ENCODE measurements at regions not wholly inside any gene's neighbourhood (a gene's known extent, or its start where the extent isn't known, plus 50 kb on each side); places are given as distances from the start of the nearest gene placed in this dataset.

DNA sequence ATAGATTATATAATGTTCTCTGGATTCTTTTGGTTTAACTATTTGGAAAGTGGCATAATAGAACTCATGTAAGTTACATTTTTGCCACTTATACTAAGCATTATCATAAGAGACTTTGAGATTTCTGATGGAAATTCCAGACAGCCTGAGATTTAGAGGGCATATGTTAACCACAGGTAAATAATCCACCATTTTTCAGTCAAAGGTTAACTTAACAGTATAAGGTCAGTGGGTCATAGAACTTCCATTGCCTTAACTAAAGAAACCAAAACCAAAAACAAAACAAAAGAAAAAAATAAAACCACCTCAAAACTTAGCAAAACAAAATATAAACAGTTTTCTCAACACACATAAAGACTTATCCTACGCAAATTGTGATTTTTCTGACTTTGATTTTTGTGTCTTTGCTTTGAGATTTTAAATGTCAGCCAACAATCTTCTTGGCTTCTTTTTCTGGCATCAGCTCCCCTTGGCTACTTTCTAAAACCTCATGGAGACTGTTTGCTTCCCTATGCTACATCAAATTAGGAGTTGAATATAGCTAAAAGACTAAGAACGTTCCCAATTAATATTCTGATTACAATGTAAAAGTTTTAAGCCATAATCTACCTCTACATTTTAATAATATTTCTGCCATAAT, 430.1 kb upstream of the DAB2 start:
- no peak overlapping the region for H3K56ac ChIP-seq (ENCODE audit: insufficient read length, low read depth, low read length)
- H4K20me1 ChIP-seq (ENCODE audit: control insufficient read depth, insufficient read depth, insufficient read length): no peaks in the 10 kb centered on the region
- WGBS (ENCODE audit: extremely low coverage, insufficient read length, low lambda C conversion rate): no CpG with 5 or more reads among the region's 2 CpGs
- no peaks in the 10 kb centered on the region for H3K23me2 ChIP-seq (ENCODE audit: insufficient read length, low read depth, low read length, poor library complexity, severe bottlenecking)
- H4K5ac ChIP-seq (ENCODE audit: insufficient read length, low read depth, low read length): no peak overlapping the region
- Mint-ChIP-seq H3K27me3 (ENCODE audit: low read depth) (no peaks in the 10 kb centered on the region), H3K9me3 (no peaks in the 10 kb centered on the region), H3K36me3 (ENCODE audit: insufficient read depth in 1 of 3, low read depth in 3 of 3) (no peaks in the 10 kb centered on the region), H3K4me3 (no peak overlapping the region), H3K4me1 (no peaks in the 10 kb centered on the region), H3K27ac (no peak overlapping the region)
- H3T11ph ChIP-seq (ENCODE audit: low read length): no peak overlapping the region
- H2BK20ac ChIP-seq (ENCODE audit: low read depth, low read length, poor library complexity, severe bottlenecking): no peak overlapping the region
- H3K27me3 ChIP-seq (ENCODE audit: insufficient read depth, low read length): no peaks in the 10 kb centered on the region
- no peak overlapping the region for H3K23ac ChIP-seq (ENCODE audit: insufficient read length, low read depth, low read length)
- no peak overlapping the region for H2BK15ac ChIP-seq (ENCODE audit: low read depth, low read length)
- H3K4ac ChIP-seq (ENCODE audit: low read depth, low read length): no peak overlapping the region
- TF ChIP-seq, protein P1, sequence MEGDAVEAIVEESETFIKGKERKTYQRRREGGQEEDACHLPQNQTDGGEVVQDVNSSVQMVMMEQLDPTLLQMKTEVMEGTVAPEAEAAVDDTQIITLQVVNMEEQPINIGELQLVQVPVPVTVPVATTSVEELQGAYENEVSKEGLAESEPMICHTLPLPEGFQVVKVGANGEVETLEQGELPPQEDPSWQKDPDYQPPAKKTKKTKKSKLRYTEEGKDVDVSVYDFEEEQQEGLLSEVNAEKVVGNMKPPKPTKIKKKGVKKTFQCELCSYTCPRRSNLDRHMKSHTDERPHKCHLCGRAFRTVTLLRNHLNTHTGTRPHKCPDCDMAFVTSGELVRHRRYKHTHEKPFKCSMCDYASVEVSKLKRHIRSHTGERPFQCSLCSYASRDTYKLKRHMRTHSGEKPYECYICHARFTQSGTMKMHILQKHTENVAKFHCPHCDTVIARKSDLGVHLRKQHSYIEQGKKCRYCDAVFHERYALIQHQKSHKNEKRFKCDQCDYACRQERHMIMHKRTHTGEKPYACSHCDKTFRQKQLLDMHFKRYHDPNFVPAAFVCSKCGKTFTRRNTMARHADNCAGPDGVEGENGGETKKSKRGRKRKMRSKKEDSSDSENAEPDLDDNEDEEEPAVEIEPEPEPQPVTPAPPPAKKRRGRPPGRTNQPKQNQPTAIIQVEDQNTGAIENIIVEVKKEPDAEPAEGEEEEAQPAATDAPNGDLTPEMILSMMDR (conservative IDR thresholded peaks at IDR 0.05): no peak
- no peak overlapping the region for H3K14ac ChIP-seq (ENCODE audit: insufficient read depth, low read length)
- H3K4me1 ChIP-seq (ENCODE audit: insufficient read depth, low read length): no peaks in the 10 kb centered on the region
- H3K9ac ChIP-seq (ENCODE audit: extremely low read depth, insufficient read length, low read length): no peak overlapping the region
- H4K91ac ChIP-seq (ENCODE audit: insufficient read length, low read depth, low read length): no peak overlapping the region
- H2BK5ac ChIP-seq (ENCODE audit: insufficient read length, low read length): no peak overlapping the region
- H3K79me1 ChIP-seq (ENCODE audit: insufficient read depth, low read depth, low read length, poor library complexity, severe bottlenecking): no peaks in the 10 kb centered on the region
- H3K27ac ChIP-seq (ENCODE audit: insufficient read length, low read depth, low read length): no peak overlapping the region
- no peak overlapping the region for H3K4me2 ChIP-seq (ENCODE audit: insufficient read depth, insufficient read length, low read length)
- H3K9me3 ChIP-seq (ENCODE audit: control insufficient read depth, low read depth, low read length): no peaks in the 10 kb centered on the region
- DNase-seq: no peak
- no peak overlapping the region for H2AFZ ChIP-seq (ENCODE audit: low read length)
- no peak overlapping the region for H2BK12ac ChIP-seq (ENCODE audit: insufficient read length, low read depth, low read length)
- H3K18ac ChIP-seq (ENCODE audit: insufficient read length, low read depth, low read length): no peak overlapping the region
- no peak overlapping the region for H2BK120ac ChIP-seq (ENCODE audit: low read depth, low read length, poor library complexity, severe bottlenecking)
- H3K79me2 ChIP-seq (ENCODE audit: insufficient read depth, low read length): no peaks in the 10 kb centered on the region
- H2AK5ac ChIP-seq (ENCODE audit: insufficient read length, low read length): no peak overlapping the region
- H4K8ac ChIP-seq (replicated peaks; ENCODE audit: insufficient read length, low read depth, low read length): no peak overlapping the region

All from H9 (cell line).